ENCODE measurements at regions not wholly inside any gene's neighbourhood (a gene's known extent, or its start where the extent isn't known, plus 50 kb on each side); places are given as distances from the start of the nearest gene placed in this dataset.

DNA sequence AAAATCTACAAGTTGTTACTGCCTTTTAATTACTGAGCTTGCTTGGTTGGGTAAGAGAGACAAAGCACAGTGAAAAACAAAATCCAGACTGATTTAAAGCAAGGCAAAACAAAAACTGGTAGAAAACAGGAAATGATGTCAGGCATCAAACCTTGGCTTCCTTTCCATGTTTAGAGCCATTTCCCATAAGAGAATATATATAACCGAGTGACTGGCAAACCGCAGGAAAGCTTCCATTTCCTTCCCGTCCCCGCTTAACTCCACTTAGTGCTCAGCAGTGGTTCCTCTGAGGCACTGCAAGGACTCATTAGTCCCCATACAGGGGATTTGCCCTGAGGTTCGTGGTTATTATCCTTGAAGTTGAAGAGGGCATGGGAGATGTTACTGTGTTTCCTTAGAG lies 446.3 kb downstream of the LPIN1 start:
- H3K4me3 ChIP-seq (ENCODE audit: low read length in 2 of 2), result no peak overlapping the region
- no peaks in the 10 kb centered on the region for H3K9me3 ChIP-seq (ENCODE audit: control insufficient read depth in 2 of 2, low read length in 2 of 2)
- H3K4me1 ChIP-seq (ENCODE audit: control insufficient read depth, insufficient read depth, low read length), result no peaks in the 10 kb centered on the region
- no peak overlapping the region for H3K27ac ChIP-seq (ENCODE audit: low read length)
- no peaks in the 10 kb centered on the region for H3K36me3 ChIP-seq (ENCODE audit: control insufficient read depth in 2 of 2, insufficient read depth in 2 of 2, low read length in 2 of 2)
- H3K9ac ChIP-seq (ENCODE audit: low read length in 2 of 2), result no peak overlapping the region
- no peaks in the 10 kb centered on the region for H3K27me3 ChIP-seq (ENCODE audit: control insufficient read depth in 1 of 2, insufficient read depth in 2 of 2, low read length in 2 of 2)

DNA sequence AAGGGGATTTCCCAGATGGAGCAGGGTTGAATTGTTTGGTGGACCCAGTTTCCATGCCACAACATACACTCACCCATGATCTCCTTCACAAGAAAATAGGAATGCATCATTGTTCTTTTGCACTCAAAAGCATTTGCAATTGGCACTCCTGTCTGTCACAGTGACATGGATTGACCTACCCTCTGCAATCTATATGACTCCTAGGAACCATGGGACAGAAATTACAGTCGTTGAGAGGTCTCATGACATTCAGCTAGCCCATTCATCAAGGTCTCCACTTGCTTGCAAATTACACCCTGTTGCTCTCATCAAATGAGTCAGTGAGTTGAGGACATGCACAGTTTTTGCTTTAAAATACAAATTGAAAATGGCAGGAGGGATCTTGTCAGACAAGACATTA lies 448.5 kb downstream of the LPIN1 start:
- Histone ChIP-seq H3K9ac (ENCODE audit: low read length in 2 of 2) (no peak overlapping the region), H3K9me3 (ENCODE audit: control insufficient read depth in 2 of 2, low read length in 2 of 2) (no peaks in the 10 kb centered on the region), H3K27ac (ENCODE audit: low read length) (no peak overlapping the region), H3K27me3 (ENCODE audit: control insufficient read depth in 1 of 2, insufficient read depth in 2 of 2, low read length in 2 of 2) (no peaks in the 10 kb centered on the region), H3K4me3 (ENCODE audit: low read length in 2 of 2) (no peak overlapping the region), H3K36me3 (ENCODE audit: control insufficient read depth in 2 of 2, insufficient read depth in 2 of 2, low read length in 2 of 2) (no peaks in the 10 kb centered on the region), H3K4me1 (ENCODE audit: control insufficient read depth, insufficient read depth, low read length) (no peaks in the 10 kb centered on the region)

DNA sequence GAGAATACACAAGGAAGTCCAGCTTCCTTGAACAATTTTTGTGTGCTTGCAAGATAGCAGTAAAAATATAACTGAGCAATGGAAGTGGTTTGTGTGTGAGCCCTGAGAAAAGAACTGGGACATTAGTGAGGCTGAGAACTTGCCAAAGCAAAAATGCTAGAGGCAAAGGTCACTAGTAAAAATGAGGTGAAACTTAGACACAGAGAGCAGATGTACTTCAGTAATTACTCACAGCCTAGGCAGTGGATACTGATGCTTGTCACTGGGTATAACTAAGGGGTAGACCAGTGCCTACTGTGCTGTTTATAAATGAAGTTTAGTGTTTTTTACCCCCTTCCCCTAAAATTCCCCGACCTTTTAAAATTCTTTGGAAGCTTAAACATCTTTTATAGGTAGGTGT lies 450.1 kb downstream of the LPIN1 start:
- no peak overlapping the region for H3K4me3 ChIP-seq (ENCODE audit: low read length in 2 of 2)
- H3K9me3 ChIP-seq (ENCODE audit: control insufficient read depth in 2 of 2, low read length in 2 of 2), result no peaks in the 10 kb centered on the region
- H3K27me3 ChIP-seq (ENCODE audit: control insufficient read depth in 1 of 2, insufficient read depth in 2 of 2, low read length in 2 of 2), result no peaks in the 10 kb centered on the region
- no peak overlapping the region for H3K9ac ChIP-seq (ENCODE audit: low read length in 2 of 2)
- H3K36me3 ChIP-seq (ENCODE audit: control insufficient read depth in 2 of 2, insufficient read depth in 2 of 2, low read length in 2 of 2), result no peaks in the 10 kb centered on the region
- no peaks in the 10 kb centered on the region for H3K4me1 ChIP-seq (ENCODE audit: control insufficient read depth, insufficient read depth, low read length)
- no peak overlapping the region for H3K27ac ChIP-seq (ENCODE audit: low read length)

DNA sequence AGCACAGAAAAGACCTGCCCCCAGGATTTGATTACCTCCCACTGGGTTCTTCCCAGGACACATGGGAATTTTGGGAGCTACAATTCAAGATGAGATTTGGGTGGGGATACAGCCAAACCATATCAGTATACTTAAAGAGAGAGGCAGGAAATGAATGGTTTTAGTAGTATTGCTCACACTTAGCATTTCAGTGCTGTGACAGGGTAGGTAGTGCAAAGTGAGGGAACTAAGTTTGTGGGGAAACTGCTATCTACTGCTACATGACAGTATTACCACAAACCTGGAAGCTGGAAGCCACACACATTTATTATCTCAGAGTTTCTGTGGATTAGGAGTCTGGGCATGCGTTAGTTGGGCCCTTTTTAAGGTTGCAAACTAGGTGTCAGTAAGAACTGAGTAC lies 450.7 kb downstream of the LPIN1 start:
- H3K9ac ChIP-seq (ENCODE audit: low read length in 2 of 2), result no peak overlapping the region
- H3K4me1 ChIP-seq (ENCODE audit: control insufficient read depth, insufficient read depth, low read length), result no peaks in the 10 kb centered on the region
- no peaks in the 10 kb centered on the region for H3K27me3 ChIP-seq (ENCODE audit: control insufficient read depth in 1 of 2, insufficient read depth in 2 of 2, low read length in 2 of 2)
- H3K4me3 ChIP-seq (ENCODE audit: low read length in 2 of 2), result no peak overlapping the region
- no peaks in the 10 kb centered on the region for H3K36me3 ChIP-seq (ENCODE audit: control insufficient read depth in 2 of 2, insufficient read depth in 2 of 2, low read length in 2 of 2)
- no peak overlapping the region for H3K27ac ChIP-seq (ENCODE audit: low read length)
- H3K9me3 ChIP-seq (ENCODE audit: control insufficient read depth in 2 of 2, low read length in 2 of 2), result no peaks in the 10 kb centered on the region

DNA sequence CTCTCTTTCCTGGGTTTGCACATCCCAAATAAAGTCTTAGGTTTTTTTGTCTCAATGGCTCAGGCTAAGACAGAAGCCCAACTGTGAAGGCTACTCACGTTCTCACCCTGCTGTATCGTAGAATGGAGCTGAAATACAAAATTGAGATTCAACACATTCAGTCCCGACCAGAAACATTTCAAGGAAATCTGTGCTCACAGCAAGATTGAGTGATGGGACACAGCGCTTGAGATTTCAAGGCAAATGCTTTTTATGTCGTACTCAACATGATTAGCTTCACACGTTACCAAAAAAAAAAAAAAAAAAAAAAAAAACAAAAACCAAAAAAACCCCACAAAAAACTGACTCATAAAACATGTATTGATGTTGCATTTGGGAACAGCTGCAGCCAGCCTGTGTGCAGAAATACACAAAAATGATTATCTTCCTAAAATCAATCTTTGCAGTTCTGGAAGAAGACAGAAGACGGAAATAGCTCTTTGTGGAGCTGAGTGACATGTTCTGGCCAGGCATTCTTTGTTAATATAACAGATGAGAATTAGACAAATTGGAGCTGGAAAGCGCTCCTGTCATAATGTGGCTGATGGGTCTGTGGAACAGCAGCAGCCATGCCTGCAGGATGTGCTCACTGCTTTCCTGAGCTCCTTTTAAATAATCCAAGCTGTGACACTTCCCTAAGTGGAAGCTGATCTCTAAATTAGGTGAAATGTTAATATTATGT lies 453.2 kb downstream of the LPIN1 start:
- Histone ChIP-seq H3K36me3 (ENCODE audit: control insufficient read depth in 2 of 2, insufficient read depth in 2 of 2, low read length in 2 of 2) (no peaks in the 10 kb centered on the region), H3K9me3 (ENCODE audit: control insufficient read depth in 2 of 2, low read length in 2 of 2) (no peaks in the 10 kb centered on the region), H3K27ac (ENCODE audit: low read length) (no peak overlapping the region), H3K9ac (ENCODE audit: low read length in 2 of 2) (no peak overlapping the region), H3K4me1 (ENCODE audit: control insufficient read depth, insufficient read depth, low read length) (peaks cover 3% of the 10 kb centered on the region), H3K27me3 (ENCODE audit: control insufficient read depth in 1 of 2, insufficient read depth in 2 of 2, low read length in 2 of 2) (no peaks in the 10 kb centered on the region), H3K4me3 (ENCODE audit: low read length in 2 of 2) (no peak overlapping the region)

DNA sequence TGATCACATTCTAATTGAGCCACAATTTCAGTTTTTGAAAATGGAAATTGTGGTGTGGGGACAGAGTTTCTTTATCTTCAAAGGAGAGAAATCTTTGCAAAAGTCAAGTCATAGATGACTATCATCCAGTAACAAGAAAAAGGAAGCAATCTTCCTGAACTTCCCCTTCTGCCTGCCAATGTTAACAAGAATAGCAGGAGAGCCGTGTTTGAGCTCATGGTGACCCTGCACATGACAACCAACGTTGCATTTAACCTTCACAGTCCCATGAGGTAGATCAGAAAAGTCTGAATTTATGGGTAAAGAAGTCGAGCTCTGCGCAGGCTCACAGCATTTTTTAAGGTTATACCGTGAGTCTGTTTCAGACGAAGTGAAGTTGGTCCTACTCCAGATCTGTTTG lies 454.9 kb downstream of the LPIN1 start:
- H3K9me3 ChIP-seq (ENCODE audit: control insufficient read depth in 2 of 2, low read length in 2 of 2), result no peaks in the 10 kb centered on the region
- H3K36me3 ChIP-seq (ENCODE audit: control insufficient read depth in 2 of 2, insufficient read depth in 2 of 2, low read length in 2 of 2), result no peaks in the 10 kb centered on the region
- peaks cover 3% of the 10 kb centered on the region for H3K4me1 ChIP-seq (ENCODE audit: control insufficient read depth, insufficient read depth, low read length)
- no peak overlapping the region for H3K4me3 ChIP-seq (ENCODE audit: low read length in 2 of 2)
- H3K9ac ChIP-seq (ENCODE audit: low read length in 2 of 2), result no peak overlapping the region
- no peaks in the 10 kb centered on the region for H3K27me3 ChIP-seq (ENCODE audit: control insufficient read depth in 1 of 2, insufficient read depth in 2 of 2, low read length in 2 of 2)
- no peak overlapping the region for H3K27ac ChIP-seq (ENCODE audit: low read length)

DNA sequence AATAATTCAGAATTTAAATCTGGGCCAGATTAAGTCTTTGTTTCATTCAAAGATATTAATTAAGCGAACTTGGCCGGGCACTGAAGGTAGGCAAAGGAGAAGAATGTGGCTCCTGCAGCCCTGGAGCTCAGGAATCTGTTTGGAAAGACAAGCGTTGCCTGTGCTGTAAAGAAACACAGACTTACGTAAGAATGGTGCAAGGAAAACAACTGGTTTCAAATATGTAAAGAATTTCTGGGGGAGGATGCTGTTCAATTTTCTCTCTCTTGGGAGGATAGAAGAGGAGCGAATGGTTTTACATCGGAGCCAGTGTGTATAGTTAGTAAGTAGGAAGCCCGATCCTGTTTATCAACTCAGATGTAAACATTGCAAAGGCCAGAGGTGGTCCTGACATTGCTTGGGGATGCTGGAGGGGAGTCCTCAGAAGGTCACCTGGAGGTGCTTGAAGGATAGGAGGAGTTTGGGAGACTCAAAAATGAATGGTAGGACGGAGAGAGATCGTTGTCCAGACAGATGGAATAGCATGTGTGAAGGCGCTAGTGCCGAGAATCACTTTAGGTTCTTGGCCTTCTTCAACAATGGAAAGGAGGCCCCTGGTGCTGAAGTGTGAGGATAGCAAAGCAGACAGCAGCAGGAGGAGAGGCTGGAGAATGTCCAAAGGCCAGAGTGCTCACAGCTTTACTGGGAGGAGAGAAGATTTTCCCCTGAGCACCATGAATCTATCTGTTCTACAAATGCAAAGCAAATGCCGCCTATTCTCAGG lies 456.1 kb downstream of the LPIN1 start:
- H3K4me1 ChIP-seq (ENCODE audit: control insufficient read depth, insufficient read depth, low read length), result peaks cover 3% of the 10 kb centered on the region
- H3K4me3 ChIP-seq (ENCODE audit: low read length in 2 of 2), result no peak overlapping the region
- no peak overlapping the region for H3K27ac ChIP-seq (ENCODE audit: low read length)
- no peaks in the 10 kb centered on the region for H3K9me3 ChIP-seq (ENCODE audit: control insufficient read depth in 2 of 2, low read length in 2 of 2)
- no peaks in the 10 kb centered on the region for H3K36me3 ChIP-seq (ENCODE audit: control insufficient read depth in 2 of 2, insufficient read depth in 2 of 2, low read length in 2 of 2)
- H3K27me3 ChIP-seq (ENCODE audit: control insufficient read depth in 1 of 2, insufficient read depth in 2 of 2, low read length in 2 of 2), result no peaks in the 10 kb centered on the region
- no peak overlapping the region for H3K9ac ChIP-seq (ENCODE audit: low read length in 2 of 2)

DNA sequence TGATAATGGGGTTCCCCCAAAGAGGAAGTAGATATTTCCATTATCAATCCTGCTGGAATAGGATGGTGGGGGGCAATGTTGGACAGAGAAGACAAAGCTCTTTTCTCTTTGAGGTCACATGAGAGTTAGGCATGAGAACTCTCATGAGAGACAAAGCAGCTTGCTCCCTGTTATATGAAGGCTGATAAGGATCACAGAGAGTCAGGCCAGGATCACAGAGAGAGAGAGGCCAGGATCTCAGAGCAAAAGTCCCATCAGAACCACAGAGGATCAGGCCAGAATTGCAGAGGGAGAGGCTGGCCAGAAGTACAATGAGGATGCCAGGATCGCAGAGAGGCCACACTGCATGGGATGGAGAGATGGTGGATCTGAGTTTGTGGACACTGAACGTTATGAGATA lies 457.1 kb downstream of the LPIN1 start:
- Histone ChIP-seq H3K9ac (ENCODE audit: low read length in 2 of 2) (no peak overlapping the region), H3K9me3 (ENCODE audit: control insufficient read depth in 2 of 2, low read length in 2 of 2) (no peaks in the 10 kb centered on the region), H3K4me1 (ENCODE audit: control insufficient read depth, insufficient read depth, low read length) (peaks cover 3% of the 10 kb centered on the region), H3K27me3 (ENCODE audit: control insufficient read depth in 1 of 2, insufficient read depth in 2 of 2, low read length in 2 of 2) (no peaks in the 10 kb centered on the region), H3K36me3 (ENCODE audit: control insufficient read depth in 2 of 2, insufficient read depth in 2 of 2, low read length in 2 of 2) (no peaks in the 10 kb centered on the region), H3K27ac (ENCODE audit: low read length) (no peak overlapping the region), H3K4me3 (ENCODE audit: low read length in 2 of 2) (no peak overlapping the region)

DNA sequence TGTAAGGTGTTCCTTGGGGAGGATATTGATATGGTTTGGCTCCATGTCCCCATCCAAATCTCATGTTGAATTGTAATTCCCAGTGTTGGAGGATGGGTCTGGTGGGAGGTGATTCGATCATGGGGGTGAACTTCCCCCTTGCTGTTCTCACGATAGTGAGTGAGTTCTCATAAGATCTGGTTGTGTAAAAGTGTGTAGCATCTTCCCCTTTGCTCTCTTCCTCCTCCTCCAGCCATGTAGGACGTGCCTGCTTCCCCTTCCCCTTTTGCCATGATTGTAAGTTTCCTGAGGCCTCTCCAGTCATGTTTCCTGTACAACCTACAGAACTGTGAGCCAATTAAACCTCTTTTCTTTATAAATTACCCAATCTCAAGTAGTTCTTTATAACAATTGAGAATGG lies 458.7 kb downstream of the LPIN1 start:
- no peak overlapping the region for H3K9ac ChIP-seq (ENCODE audit: low read length in 2 of 2)
- H3K4me3 ChIP-seq (ENCODE audit: low read length in 2 of 2), result no peak overlapping the region
- H3K9me3 ChIP-seq (ENCODE audit: control insufficient read depth in 2 of 2, low read length in 2 of 2), result no peaks in the 10 kb centered on the region
- H3K4me1 ChIP-seq (ENCODE audit: control insufficient read depth, insufficient read depth, low read length), result peaks cover 3% of the 10 kb centered on the region
- H3K36me3 ChIP-seq (ENCODE audit: control insufficient read depth in 2 of 2, insufficient read depth in 2 of 2, low read length in 2 of 2), result no peaks in the 10 kb centered on the region
- no peak overlapping the region for H3K27ac ChIP-seq (ENCODE audit: low read length)
- H3K27me3 ChIP-seq (ENCODE audit: control insufficient read depth in 1 of 2, insufficient read depth in 2 of 2, low read length in 2 of 2), result no peaks in the 10 kb centered on the region

DNA sequence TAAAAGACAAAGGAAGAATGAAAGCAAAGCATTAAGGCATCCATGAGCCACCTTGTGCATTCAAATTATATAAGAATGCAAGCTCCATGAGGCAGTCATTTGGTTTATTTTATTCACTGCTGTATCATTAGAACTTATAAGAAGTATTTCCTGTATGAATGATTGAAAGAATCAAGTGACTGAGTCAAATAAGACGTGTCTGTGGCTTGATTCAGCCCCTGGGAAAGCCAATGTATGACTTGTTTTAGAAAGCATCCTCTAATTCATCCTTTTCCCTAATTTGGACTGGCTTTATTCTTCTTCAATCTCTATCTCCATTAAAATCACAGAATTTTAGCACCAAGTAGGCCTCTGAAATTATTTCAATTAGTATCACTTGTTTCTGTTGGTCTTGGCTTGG lies 461.1 kb downstream of the LPIN1 start:
- Histone ChIP-seq H3K9me3 (ENCODE audit: control insufficient read depth in 2 of 2, low read length in 2 of 2) (no peaks in the 10 kb centered on the region), H3K27me3 (ENCODE audit: control insufficient read depth in 1 of 2, insufficient read depth in 2 of 2, low read length in 2 of 2) (no peaks in the 10 kb centered on the region), H3K36me3 (ENCODE audit: control insufficient read depth in 2 of 2, insufficient read depth in 2 of 2, low read length in 2 of 2) (no peaks in the 10 kb centered on the region), H3K9ac (ENCODE audit: low read length in 2 of 2) (no peak overlapping the region), H3K4me1 (ENCODE audit: control insufficient read depth, insufficient read depth, low read length) (peaks cover 3% of the 10 kb centered on the region), H3K27ac (ENCODE audit: low read length) (no peak overlapping the region), H3K4me3 (ENCODE audit: low read length in 2 of 2) (no peak overlapping the region)

All from stomach smooth muscle (tissue), 2 donors.